ENCODE measurements at regions not wholly inside any gene's neighbourhood (a gene's known extent, or its start where the extent isn't known, plus 50 kb on each side); places are given as distances from the start of the nearest gene placed in this dataset.

- TF ChIP-seq CTCF (IDR thresholded peaks at IDR 0.05) (no peak), EP300 (IDR thresholded peaks at IDR 0.05) (no peak), POLR2AphosphoS5 (IDR thresholded peaks at IDR 0.05) (no peak)
These were observed 50.4 kb upstream of the SLC19A1 start for GRCh38 chr21:45592626-45593134.
